ENCODE measurements at regions not wholly inside any gene's neighbourhood (a gene's known extent, or its start where the extent isn't known, plus 50 kb on each side); places are given as distances from the start of the nearest gene placed in this dataset.

DNA sequence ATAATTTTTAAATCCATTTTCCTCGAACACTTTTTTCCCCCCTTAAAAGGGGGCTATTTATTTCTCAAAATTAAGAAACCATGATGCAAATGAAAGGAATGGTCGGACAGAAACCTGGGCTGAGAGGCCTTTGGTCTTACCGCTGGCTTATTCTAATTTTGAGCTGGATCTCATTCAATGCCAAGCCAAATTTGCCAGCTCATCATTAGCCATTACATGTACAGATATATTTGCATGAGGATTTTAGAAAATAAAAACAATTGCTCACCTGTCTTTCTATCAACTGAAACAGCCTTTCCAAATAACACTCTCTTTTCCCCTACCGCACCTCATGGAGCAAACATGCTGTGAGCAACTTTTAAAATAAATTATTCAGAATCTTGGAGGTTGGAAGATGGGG is 219.5 kb upstream of the DTNBP1 start:
- TF ChIP-seq, protein P1, sequence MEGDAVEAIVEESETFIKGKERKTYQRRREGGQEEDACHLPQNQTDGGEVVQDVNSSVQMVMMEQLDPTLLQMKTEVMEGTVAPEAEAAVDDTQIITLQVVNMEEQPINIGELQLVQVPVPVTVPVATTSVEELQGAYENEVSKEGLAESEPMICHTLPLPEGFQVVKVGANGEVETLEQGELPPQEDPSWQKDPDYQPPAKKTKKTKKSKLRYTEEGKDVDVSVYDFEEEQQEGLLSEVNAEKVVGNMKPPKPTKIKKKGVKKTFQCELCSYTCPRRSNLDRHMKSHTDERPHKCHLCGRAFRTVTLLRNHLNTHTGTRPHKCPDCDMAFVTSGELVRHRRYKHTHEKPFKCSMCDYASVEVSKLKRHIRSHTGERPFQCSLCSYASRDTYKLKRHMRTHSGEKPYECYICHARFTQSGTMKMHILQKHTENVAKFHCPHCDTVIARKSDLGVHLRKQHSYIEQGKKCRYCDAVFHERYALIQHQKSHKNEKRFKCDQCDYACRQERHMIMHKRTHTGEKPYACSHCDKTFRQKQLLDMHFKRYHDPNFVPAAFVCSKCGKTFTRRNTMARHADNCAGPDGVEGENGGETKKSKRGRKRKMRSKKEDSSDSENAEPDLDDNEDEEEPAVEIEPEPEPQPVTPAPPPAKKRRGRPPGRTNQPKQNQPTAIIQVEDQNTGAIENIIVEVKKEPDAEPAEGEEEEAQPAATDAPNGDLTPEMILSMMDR (IDR thresholded peaks at IDR 0.05; ENCODE audit: insufficient read depth, low read length, poor library complexity, severe bottlenecking): no peak

DNA sequence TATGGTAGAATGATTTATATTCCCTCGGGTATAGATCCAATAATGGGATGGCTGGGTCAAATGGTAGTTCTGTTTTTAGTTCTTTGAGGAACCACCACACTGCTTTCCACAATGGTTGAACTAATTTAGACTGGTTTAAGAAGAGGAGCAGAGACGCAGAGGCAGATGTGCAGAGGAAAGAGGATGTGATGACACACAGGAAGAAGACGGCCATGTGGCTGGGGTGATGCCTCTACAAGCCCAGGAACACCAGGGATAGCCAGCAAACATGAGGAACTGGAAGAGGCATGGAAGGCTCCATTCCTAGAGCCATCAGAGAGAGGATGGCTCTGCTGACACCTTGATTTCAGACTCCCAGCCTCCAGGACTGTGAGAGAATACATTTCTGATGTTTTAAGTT is 218.3 kb upstream of the DTNBP1 start:
- no peaks in the 10 kb centered on the region for H3K36me3 ChIP-seq (ENCODE audit: control insufficient read depth, insufficient read depth, low read length)
- H3K4me3 ChIP-seq (replicated peaks; ENCODE audit: low read depth, low read length): no peak overlapping the region
- TF ChIP-seq, protein P1 (IDR thresholded peaks at IDR 0.05; ENCODE audit: insufficient read depth, low read length, poor library complexity, severe bottlenecking): no peak
- H3K27me3 ChIP-seq (replicated peaks; ENCODE audit: control insufficient read depth, insufficient read depth, low read length): no peaks in the 10 kb centered on the region
- DNase-seq (ENCODE audit: extremely low read depth, insufficient read length): no peak

More for the DNA sequence above, 219.5 kb upstream of the DTNBP1 start:
- DNase-seq (ENCODE audit: extremely low read depth, insufficient read length): no peak
- H3K36me3 ChIP-seq (ENCODE audit: control insufficient read depth, insufficient read depth, low read length): no peaks in the 10 kb centered on the region
- no peak overlapping the region for H3K4me3 ChIP-seq (replicated peaks; ENCODE audit: low read depth, low read length)
- no peaks in the 10 kb centered on the region for H3K27me3 ChIP-seq (replicated peaks; ENCODE audit: control insufficient read depth, insufficient read depth, low read length)

DNA sequence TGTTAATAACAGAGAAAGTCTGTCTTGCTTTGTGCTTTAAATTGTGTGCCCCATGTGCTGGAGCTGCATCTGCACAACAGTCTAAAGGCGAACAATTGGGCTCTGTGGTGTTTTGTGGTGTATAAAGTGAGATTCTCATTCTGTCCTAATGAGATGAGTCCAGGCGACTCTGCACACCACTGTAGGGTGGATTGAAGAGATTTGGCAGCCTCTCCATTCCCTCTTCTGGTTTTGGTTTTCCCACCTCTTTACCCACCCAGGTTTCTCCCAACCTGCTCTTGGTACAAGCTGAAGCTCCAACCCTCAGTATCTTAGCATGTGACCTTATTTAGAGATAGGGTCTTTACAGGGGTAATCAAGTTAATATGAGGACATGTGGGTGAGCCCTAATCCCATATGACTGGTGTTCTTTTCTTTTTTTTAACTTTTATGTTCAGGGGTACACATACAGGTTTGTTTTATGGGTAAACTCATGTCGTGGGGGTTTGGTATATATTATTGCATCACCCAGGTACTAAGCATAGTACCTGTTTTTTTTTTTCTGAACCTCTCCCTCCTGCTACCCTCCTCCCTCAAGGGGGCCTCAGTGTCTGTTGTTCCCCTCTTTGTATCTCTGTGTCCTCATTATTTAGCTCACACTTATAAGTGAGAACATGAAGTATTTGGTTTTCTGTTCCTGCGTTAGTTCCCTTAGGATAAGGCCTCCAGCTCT is 217.6 kb upstream of the DTNBP1 start:
- H3K36me3 ChIP-seq (ENCODE audit: control insufficient read depth, insufficient read depth, low read length): no peaks in the 10 kb centered on the region
- H3K4me3 ChIP-seq (replicated peaks; ENCODE audit: low read depth, low read length): no peak overlapping the region
- TF ChIP-seq, protein P1 (IDR thresholded peaks at IDR 0.05; ENCODE audit: insufficient read depth, low read length, poor library complexity, severe bottlenecking): no peak
- DNase-seq (ENCODE audit: extremely low read depth, insufficient read length): no peak
- no peaks in the 10 kb centered on the region for H3K27me3 ChIP-seq (replicated peaks; ENCODE audit: control insufficient read depth, insufficient read depth, low read length)

DNA sequence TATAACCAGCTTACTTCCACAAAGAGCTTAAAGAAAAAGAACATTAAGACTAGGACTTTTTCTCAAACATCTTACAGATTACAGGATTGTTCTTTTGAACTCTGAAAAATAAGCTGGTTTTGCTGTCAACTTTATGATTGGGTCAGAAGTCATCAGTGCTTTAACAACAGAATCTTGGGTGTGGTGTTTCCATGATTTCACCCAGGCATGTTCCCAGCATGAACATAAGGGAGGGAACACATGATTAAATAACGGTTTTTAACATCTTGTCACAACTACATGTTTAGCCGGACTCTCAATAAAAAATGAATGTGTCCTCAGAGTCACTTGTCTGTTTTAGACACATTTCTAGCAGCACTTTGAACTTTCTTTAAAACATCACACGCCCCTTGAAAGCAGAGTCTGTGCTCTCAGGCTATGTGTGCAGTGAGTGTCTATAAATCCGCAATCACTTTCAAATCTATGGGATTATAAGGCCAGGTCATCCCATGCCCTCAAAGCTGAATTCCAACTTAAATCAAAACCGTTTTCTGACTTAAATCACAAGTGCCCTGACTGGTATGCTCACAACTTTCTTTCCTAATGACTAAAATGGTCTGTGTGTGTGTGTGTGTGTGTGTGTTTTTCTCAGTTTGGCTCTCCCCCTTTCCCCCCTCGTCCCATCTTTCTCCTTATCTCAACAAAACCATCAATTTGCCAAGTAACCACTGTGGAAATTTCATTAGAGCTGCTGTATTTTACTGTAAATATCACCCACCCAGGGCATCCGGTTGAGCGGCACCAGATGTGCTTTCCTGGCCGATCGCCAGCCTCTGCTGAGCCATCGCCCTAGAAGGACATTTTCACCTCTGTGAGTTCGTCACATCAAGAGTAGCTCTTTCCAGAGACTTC is 216.8 kb upstream of the DTNBP1 start:
- Histone ChIP-seq H3K27me3 (replicated peaks; ENCODE audit: control insufficient read depth, insufficient read depth, low read length) (no peaks in the 10 kb centered on the region), H3K36me3 (ENCODE audit: control insufficient read depth, insufficient read depth, low read length) (no peaks in the 10 kb centered on the region), H3K4me3 (replicated peaks; ENCODE audit: low read depth, low read length) (no peak overlapping the region)
- peak; percentile 73 for DNase-seq (ENCODE audit: extremely low read depth, insufficient read length)
- TF ChIP-seq, protein P1 (IDR thresholded peaks at IDR 0.05; ENCODE audit: insufficient read depth, low read length, poor library complexity, severe bottlenecking): no peak

DNA sequence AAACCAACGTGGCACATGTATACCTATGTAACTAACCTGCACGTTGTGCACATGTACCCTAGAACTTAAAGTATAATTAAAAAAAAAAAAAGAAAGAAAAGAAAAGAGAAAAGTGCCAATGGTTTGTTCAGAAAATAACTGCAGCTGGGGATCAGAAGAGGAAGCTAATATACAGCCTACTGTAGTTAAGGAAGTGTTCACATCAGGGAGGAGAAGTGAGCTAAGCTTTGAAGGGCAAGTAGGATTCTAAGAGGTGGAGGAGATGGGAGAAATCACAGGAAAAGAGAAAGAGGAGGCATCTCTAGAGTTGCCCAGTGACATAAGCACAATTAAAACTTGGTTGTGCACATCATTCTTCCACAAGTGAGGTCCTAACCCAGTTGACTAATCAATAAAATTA is 214.4 kb upstream of the DTNBP1 start:
- Histone ChIP-seq H3K4me3 (replicated peaks; ENCODE audit: low read depth, low read length) (no peak overlapping the region), H3K27me3 (replicated peaks; ENCODE audit: control insufficient read depth, insufficient read depth, low read length) (no peaks in the 10 kb centered on the region), H3K36me3 (ENCODE audit: control insufficient read depth, insufficient read depth, low read length) (no peaks in the 10 kb centered on the region)
- no peak for DNase-seq (ENCODE audit: extremely low read depth, insufficient read length)
- TF ChIP-seq, protein P1 (IDR thresholded peaks at IDR 0.05; ENCODE audit: insufficient read depth, low read length, poor library complexity, severe bottlenecking): no peak
